HEK293 (cell line): ENCODE measurements at regions not wholly inside any gene's neighbourhood (a gene's known extent, or its start where the extent isn't known, plus 50 kb on each side); places are given as distances from the start of the nearest gene placed in this dataset.

ENCODE experiments used
- CTCF ChIA-PET: fragments of 350-600 bp; formaldehyde crosslinking; extraction: SDS; loops from one replicate; lab custom pipeline; 2021; ENCODE audit warnings: antibody characterized with exemption; lab: Yijun Ruan, JAX
- POLR2A ChIA-PET: fragments of 300-600 bp; formaldehyde crosslinking; extraction: SDS; loops from one replicate; lab custom pipeline; 2020; ENCODE audit warnings: antibody characterized with exemption, inconsistent platforms; lab: Yijun Ruan, JAX
- H3K27ac ChIP-seq: fragments of 200-500 bp; sonication (Bioruptor generic); 2 replicates; pipeline ENCODE4 v1.5.1; 2014; ENCODE audit warnings: low read depth, low read length, control low read depth, inconsistent platforms; ENCODE audit errors: extremely low read depth
- H3K36me3 ChIP-seq, 2 experiments: fragments of 200-500 bp in 1 of 2; sonication (Bioruptor generic) in 1 of 2; 1 replicate in 1 of 2; 2 replicates in 1 of 2; pipeline ENCODE4 v1.5.1; 2014 to 2017; ENCODE audit warnings: inconsistent platforms in 2 of 2, low read length in 2 of 2; ENCODE audit not compliant: control insufficient read depth in 2 of 2, insufficient read depth in 1 of 2
- H3K4me1 ChIP-seq: fragments of 200-500 bp; sonication (Bioruptor generic); 2 replicates; pipeline ENCODE4 v1.5.1; 2014; ENCODE audit warnings: mild to moderate bottlenecking, low read length, inconsistent platforms; ENCODE audit not compliant: control insufficient read depth, insufficient read depth
- H3K4me3 ChIP-seq: 2 replicates; pipeline ENCODE4 v1.5.1; 2011; ENCODE audit warnings: low read depth, mild to moderate bottlenecking, control low read depth, low read length, moderate library complexity
- H3K9me3 ChIP-seq: fragments of 200-500 bp; sonication (Bioruptor generic); 2 replicates; pipeline ENCODE4 v1.5.1; 2014; ENCODE audit warnings: low read depth, low read length, inconsistent platforms; ENCODE audit not compliant: control insufficient read depth, insufficient read depth
- GLI2 ChIP-seq: fragments of 450-650 bp; formaldehyde crosslinking; IDR thresholded peaks from 2 replicates; pipeline ENCODE4; 2017; ENCODE audit warnings: missing biosample characterization, missing genetic modification characterization, low read depth, borderline replicate concordance
- IKZF3 ChIP-seq: fragments of 450-650 bp; IDR thresholded peaks from 2 replicates; pipeline ENCODE4 v1.5.0; 2018; ENCODE audit warnings: missing biosample characterization, mild to moderate bottlenecking, missing genetic modification characterization, moderate library complexity
- KLF10 ChIP-seq: fragments of 450-650 bp; IDR thresholded peaks from 2 replicates; pipeline ENCODE4 v1.5.1; 2018; ENCODE audit warnings: missing biosample characterization, mild to moderate bottlenecking, missing genetic modification characterization
- MEIS1 ChIP-seq: sonication (generic); formaldehyde crosslinking; IDR thresholded peaks from 2 replicates; pipeline ENCODE4 v1.8.1; 2022; ENCODE audit warnings: missing genetic modification reagents, mild to moderate bottlenecking, borderline replicate concordance
- PRDM1 ChIP-seq: fragments of 450-650 bp; formaldehyde crosslinking; IDR thresholded peaks from 2 replicates; pipeline ENCODE4; 2016; ENCODE audit warnings: missing biosample characterization, missing genetic modification characterization
- PRDM4 ChIP-seq: fragments of 450-650 bp; formaldehyde crosslinking; IDR thresholded peaks from 2 replicates; pipeline ENCODE4 v1.5.1; 2017; ENCODE audit warnings: missing biosample characterization, missing genetic modification characterization
- SCRT2 ChIP-seq: fragments of 450-650 bp; formaldehyde crosslinking; IDR thresholded peaks from 2 replicates; pipeline ENCODE4 v1.5.1; 2016; ENCODE audit warnings: missing biosample characterization, missing genetic modification characterization
- ZNF132 ChIP-seq: fragments of 450-650 bp; formaldehyde crosslinking; IDR thresholded peaks from 2 replicates; pipeline ENCODE4 v1.5.1; 2017; ENCODE audit warnings: missing biosample characterization, missing genetic modification characterization, borderline replicate concordance
- ZNF18 ChIP-seq: fragments of 450-650 bp; formaldehyde crosslinking; IDR thresholded peaks from 2 replicates; pipeline ENCODE4 v1.5.1; 2016; ENCODE audit warnings: missing biosample characterization, missing genetic modification characterization
- ZNF2 ChIP-seq: fragments of 450-650 bp; formaldehyde crosslinking; IDR thresholded peaks from 2 replicates; pipeline ENCODE4 v1.5.1; 2016; ENCODE audit warnings: missing biosample characterization, missing genetic modification characterization
- ZNF248 ChIP-seq: fragments of 450-650 bp; formaldehyde crosslinking; IDR thresholded peaks from 2 replicates; pipeline ENCODE4 v1.5.1; 2017; ENCODE audit warnings: missing biosample characterization, missing genetic modification characterization
- ZNF280C ChIP-seq: fragments of 450-650 bp; formaldehyde crosslinking; IDR thresholded peaks from 2 replicates; pipeline ENCODE4 v1.5.1; 2016; ENCODE audit warnings: missing biosample characterization, missing genetic modification characterization
- ZNF350 ChIP-seq: fragments of 450-650 bp; formaldehyde crosslinking; IDR thresholded peaks from 2 replicates; pipeline ENCODE4 v1.5.0; 2017; ENCODE audit warnings: missing biosample characterization, mild to moderate bottlenecking, missing genetic modification characterization
- ZNF394 ChIP-seq: fragments of 450-650 bp; formaldehyde crosslinking; IDR thresholded peaks from 2 replicates; pipeline ENCODE4 v1.5.1; 2016; ENCODE audit warnings: missing biosample characterization, missing genetic modification characterization, mild to moderate bottlenecking, moderate library complexity, borderline replicate concordance
- ZNF792 ChIP-seq: fragments of 450-650 bp; formaldehyde crosslinking; IDR thresholded peaks from 2 replicates; pipeline ENCODE4 v1.5.1; 2016; ENCODE audit warnings: missing biosample characterization, missing genetic modification characterization
- TF ChIP-seq, protein P1 (sequence below): fragments of 450-650 bp; formaldehyde crosslinking; IDR thresholded peaks from 2 replicates; pipeline ENCODE4 v1.5.1; 2016; ENCODE audit warnings: missing biosample characterization, missing genetic modification characterization, low read depth

- TF ChIP-seq ZNF394 (tag by site-specific recombination) (no peak), MEIS1 (CRISPR knock-in tag) (no peak), KLF10 (tag by site-specific recombination) (no peak)
Measured at GRCh38 chr5:2569774-2570542, 181.5 kb downstream of the IRX2 start (continued).

- POLR2A ChIA-PET = no interaction called here
- CTCF ChIA-PET = no interaction called here
- H3K9me3 ChIP-seq = no peaks in the 10 kb centered on the region
- H3K27ac ChIP-seq = no peak overlapping the region
- H3K4me1 ChIP-seq = no peaks in the 10 kb centered on the region
- H3K36me3 ChIP-seq = no peaks in the 10 kb centered on the region
- H3K4me3 ChIP-seq = no peak overlapping the region
- no peak for TF ChIP-seq IKZF3 (tag by site-specific recombination)
- no peak for TF ChIP-seq ZNF280C (tag by site-specific recombination)
- TF ChIP-seq KLF10 (tag by site-specific recombination) = no peak
- TF ChIP-seq, protein P1, sequence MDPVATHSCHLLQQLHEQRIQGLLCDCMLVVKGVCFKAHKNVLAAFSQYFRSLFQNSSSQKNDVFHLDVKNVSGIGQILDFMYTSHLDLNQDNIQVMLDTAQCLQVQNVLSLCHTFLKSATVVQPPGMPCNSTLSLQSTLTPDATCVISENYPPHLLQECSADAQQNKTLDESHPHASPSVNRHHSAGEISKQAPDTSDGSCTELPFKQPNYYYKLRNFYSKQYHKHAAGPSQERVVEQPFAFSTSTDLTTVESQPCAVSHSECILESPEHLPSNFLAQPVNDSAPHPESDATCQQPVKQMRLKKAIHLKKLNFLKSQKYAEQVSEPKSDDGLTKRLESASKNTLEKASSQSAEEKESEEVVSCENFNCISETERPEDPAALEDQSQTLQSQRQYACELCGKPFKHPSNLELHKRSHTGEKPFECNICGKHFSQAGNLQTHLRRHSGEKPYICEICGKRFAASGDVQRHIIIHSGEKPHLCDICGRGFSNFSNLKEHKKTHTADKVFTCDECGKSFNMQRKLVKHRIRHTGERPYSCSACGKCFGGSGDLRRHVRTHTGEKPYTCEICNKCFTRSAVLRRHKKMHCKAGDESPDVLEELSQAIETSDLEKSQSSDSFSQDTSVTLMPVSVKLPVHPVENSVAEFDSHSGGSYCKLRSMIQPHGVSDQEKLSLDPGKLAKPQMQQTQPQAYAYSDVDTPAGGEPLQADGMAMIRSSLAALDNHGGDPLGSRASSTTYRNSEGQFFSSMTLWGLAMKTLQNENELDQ (tag by site-specific recombination) = no peak
- no peak for TF ChIP-seq ZNF248 (tag by site-specific recombination)
- no peak for TF ChIP-seq ZNF2 (tag by site-specific recombination)
- no peak for TF ChIP-seq PRDM1 (tag by site-specific recombination)
- TF ChIP-seq ZNF792 (tag by site-specific recombination) = no peak
- TF ChIP-seq ZNF350 (tag by site-specific recombination) = no peak
- TF ChIP-seq, all 188 proteins: peak for 0
Measured at GRCh38 chr5:2569176-2569575, 182.3 kb downstream of the IRX2 start.

GRCh38 chr5:2566284-2566683 lies 185.2 kb downstream of the IRX2 start:
- POLR2A ChIA-PET = no interaction called here
- TF ChIP-seq SCRT2 (tag by site-specific recombination) (no peak), ZNF2 (tag by site-specific recombination) (no peak), PRDM4 (no peak), ZNF18 (tag by site-specific recombination) (no peak), ZNF132 (tag by site-specific recombination) (no peak), GLI2 (no peak)
- TF ChIP-seq, all 188 proteins: peak for 0
- CTCF ChIA-PET = interaction anchor here (1.1 kb wide), 1 partner anchor 31 kb away, joined by 4 read pairs; no protein-coding TSS in a partner anchor
- Histone ChIP-seq H3K27ac (no peak overlapping the region), H3K4me3 (no peak overlapping the region), H3K4me1 (no peaks in the 10 kb centered on the region), H3K9me3 (no peaks in the 10 kb centered on the region), H3K36me3 (no peaks in the 10 kb centered on the region)
